NCI-H146 treated with DMSO at 0.1 percent for 48 hours (cell line): ENCODE measurements at regions not wholly inside any gene's neighbourhood (a gene's known extent, or its start where the extent isn't known, plus 50 kb on each side); places are given as distances from the start of the nearest gene placed in this dataset.

Experiments used
- DNase-seq: peaks from one replicate; lab custom pipeline; 2025; ENCODE audit not compliant: unreplicated experiment; lab: John Stamatoyannopoulos, UW

- DNase-seq = no peak
These were observed 631.8 kb upstream of the ID2 start for GRCh38 chr2:8049851-8050571.

- DNase-seq = no peak
These were observed 628.6 kb upstream of the ID2 start for GRCh38 chr2:8053216-8053615.

GRCh38 chr2:8054070-8054469 is 627.8 kb upstream of the ID2 start:
- DNase-seq = no peak

- no peak for DNase-seq
These were observed 623.2 kb upstream of the ID2 start for GRCh38 chr2:8058652-8059051.

DNA sequence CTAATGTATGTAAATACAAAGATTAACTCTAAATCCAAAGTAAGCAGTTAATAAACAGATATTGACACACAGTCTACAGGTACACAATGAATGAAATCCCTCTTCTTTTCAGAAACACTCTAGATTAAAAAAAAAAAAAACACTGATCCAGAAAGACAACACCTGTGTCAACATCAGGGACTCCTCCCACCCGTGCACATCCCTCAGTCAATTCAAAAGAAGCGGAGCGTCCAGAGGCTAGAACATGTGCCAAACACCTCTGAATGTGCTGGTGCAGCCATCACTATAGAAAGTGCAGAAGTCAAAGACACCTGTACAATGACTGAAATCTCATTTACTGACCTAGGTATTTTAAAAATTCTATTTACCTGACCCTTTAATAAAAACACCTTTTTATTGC is 622.6 kb upstream of the ID2 start:
- DNase-seq = peak; percentile 52

DNA sequence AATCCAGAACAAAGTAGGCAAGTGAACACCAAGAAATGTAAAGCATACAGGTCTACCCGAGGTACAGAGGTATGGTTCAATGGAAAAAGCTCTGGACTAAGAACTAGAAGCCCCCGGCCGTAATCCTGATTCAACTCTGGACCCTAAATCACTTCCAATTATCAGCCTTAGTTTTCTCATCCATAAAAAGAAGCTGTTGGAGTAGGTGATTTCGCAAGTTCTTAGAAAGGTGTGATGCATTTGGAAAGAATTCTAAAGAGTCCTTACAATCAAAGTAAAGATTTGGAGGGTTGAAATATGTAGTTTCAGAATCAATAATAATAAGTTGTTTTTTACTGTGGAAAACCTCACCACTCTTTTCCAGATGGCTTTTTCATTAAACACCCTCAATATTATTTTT is 622.1 kb upstream of the ID2 start:
- DNase-seq = no peak

- DNase-seq = no peak
These were observed 620.6 kb upstream of the ID2 start for GRCh38 chr2:8061219-8061618.

GRCh38 chr2:8064603-8065002 is 617.3 kb upstream of the ID2 start:
- DNase-seq = no peak

DNA sequence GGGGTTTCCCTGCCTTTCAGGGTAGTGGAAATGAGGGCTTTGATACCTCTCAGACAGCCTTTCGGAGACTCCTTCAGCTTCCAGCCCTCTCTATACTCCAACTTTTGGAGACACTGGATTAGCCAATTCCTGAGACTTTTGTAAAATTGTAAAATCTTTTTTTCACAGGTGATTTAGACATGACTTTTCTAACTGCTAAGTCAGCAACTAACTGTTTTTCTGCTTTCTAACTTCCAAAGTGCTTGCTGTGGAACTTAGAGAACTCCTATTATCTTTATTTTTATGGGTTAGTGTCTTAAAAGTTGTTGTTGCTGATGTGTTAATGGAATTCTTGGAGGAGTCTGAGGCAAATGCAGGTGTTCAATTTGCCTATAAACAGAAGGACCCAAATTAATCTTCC is 616.7 kb upstream of the ID2 start:
- DNase-seq = no peak

DNA sequence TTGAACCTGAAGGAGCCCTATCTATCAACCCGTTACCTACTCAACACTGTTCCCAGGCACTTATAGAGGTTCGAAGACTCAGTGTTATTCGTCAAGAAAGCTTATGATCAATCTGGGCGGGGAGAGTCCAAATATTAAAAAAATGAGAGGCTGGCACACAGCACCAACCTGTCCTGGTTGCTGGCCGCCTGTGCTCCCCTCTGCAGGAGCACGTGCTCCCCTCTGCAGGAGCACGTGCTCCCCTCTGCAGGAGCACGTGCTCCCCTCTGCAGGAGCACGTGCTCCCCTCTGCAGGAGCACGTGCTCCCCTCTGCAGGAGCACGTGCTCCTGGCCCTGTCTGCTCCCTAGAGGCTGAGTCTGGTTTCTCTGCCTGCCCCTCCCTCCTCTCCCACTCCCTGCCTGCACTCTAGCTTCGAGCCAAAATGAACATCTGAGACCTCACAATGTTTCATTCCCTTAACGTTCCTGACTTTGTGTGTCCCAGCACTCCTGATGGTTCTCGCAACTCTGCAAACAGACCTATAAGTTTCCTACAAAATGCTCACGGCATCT is 614.0 kb upstream of the ID2 start:
- no peak for DNase-seq

DNA sequence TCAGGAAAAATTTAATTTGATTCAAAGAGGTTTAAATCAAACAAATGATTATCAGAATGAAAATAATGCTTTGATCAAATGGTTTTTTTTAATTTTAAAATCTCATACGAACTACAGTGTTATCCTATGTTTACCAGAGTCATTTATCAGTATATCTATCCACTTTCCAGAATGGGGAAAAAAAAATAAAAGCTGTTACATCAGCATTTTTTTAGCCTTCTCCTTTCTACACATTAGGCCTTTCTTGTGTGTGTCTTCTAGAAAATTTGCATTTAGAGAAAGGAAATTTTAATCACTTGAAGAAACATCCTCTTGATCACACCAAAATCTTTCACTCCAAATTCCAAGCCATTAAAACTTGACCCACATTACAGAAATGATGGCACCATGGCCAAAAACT is 608.9 kb upstream of the ID2 start:
- no peak for DNase-seq

DNA sequence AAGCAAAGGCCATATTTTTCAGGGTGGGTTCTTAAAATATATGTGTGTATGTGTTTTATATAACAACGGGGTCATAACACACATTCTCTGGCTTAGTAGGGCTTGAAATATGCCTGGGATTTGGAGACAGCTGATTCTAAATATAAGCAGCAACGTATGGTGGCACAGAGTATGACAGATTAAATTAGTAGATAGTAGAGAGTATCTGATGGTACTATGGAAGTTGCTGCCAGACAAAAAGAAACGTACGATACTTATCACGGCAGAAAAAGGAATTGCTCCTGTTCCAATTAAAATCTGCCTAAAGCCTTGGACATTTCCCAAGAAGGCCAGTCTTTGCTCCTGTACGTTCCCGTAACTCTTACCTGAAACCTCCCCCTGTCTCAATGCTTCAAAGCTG is 607.9 kb upstream of the ID2 start:
- DNase-seq = no peak

GRCh38 chr2:8076448-8077342 is 605.2 kb upstream of the ID2 start:
- no peak for DNase-seq

GRCh38 chr2:8078705-8079104 is 603.2 kb upstream of the ID2 start:
- no peak for DNase-seq

DNA sequence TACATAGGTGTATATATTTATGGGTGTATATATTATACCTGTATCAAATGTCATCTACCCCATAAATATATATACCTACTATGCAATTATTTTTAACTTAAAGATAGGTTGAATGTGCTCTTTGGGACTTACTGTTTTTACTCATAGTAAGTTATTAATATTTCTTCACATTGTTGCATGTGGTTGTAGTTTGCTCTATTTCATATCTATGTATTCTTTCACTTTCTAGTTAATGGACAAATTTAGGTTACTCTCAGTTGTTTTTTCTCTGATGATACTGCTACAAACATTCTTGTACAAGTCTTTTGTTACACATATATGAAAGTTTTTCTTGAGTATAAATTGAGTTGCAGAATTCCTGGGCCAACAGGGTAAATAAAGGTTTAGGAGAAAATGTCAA is 601.8 kb upstream of the ID2 start:
- no peak for DNase-seq

GRCh38 chr2:8081130-8081529 is 600.7 kb upstream of the ID2 start:
- DNase-seq = peak; percentile 62

DNA sequence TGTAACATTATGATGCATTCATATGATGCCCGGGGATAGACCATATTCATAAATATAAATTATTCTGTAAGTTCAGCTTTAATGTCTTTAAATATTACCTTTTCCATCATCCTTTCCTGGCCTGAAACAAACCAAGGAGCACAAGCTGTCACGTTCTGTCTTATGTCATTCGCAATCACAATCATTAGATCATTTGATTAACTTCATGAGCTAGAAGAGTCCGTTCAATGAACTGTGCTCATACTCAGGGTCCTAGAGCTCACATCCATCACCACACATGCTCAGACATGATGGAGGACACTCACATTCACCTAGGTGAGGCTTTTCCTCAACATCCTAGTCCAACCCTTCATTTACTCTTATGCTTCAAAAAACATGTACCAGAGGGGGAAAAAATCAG is 599.0 kb upstream of the ID2 start:
- no peak for DNase-seq

GRCh38 chr2:8086357-8086756 is 595.5 kb upstream of the ID2 start:
- DNase-seq = no peak

GRCh38 chr2:8086796-8087479 is 594.9 kb upstream of the ID2 start:
- DNase-seq = no peak

- no peak for DNase-seq
These were observed 594.4 kb upstream of the ID2 start for GRCh38 chr2:8087480-8087840.

DNA sequence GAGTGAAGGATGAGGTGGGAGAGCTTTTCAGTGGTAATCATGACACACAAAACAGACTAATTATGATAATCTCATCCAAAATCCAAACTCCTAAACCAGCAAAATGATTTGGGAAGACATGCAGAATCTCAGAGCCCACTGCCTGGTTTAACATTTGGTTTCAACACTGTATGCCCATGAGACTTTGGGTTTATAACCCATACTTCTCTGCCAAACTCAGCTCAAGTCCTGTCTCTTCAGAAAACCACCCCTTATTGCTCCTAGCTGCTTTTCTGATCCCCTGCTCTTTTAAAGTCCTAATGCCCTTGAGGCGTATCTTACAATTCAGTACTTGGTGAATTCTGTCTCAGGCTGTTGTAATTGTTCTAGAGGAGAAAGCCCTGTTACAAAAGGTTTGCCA is 593.0 kb upstream of the ID2 start:
- no peak for DNase-seq

DNA sequence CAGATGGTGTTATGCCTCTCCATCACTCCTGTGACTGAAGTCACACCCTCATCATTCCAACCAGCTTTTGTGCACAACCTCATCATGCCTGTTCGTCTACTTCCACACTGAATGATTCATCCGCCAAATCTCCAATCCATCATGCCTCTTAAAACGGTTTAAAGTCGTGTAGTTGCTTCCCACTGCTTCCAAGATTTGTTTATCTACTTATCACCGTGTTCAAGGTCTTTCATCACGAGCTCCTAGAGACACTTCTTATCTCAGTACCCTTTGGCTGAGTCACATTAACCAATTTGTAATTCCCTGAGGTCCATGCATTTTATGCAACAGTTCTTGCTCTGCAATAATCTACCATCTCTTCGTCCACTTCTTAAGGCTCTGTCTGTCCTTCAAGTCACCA is 592.3 kb upstream of the ID2 start:
- DNase-seq = no peak
